NK-92 treated with Interleukin-12 subunit alpha and Interleukin-12 subunit beta, amount 100 ng/mL, for 24 hours (cell line): ENCODE measurements at regions not wholly inside any gene's neighbourhood (a gene's known extent, or its start where the extent isn't known, plus 50 kb on each side); places are given as distances from the start of the nearest gene placed in this dataset.

Experiments
- DNase-seq: peaks from one replicate; lab custom pipeline; 2025; lab: John Stamatoyannopoulos, UW

DNA sequence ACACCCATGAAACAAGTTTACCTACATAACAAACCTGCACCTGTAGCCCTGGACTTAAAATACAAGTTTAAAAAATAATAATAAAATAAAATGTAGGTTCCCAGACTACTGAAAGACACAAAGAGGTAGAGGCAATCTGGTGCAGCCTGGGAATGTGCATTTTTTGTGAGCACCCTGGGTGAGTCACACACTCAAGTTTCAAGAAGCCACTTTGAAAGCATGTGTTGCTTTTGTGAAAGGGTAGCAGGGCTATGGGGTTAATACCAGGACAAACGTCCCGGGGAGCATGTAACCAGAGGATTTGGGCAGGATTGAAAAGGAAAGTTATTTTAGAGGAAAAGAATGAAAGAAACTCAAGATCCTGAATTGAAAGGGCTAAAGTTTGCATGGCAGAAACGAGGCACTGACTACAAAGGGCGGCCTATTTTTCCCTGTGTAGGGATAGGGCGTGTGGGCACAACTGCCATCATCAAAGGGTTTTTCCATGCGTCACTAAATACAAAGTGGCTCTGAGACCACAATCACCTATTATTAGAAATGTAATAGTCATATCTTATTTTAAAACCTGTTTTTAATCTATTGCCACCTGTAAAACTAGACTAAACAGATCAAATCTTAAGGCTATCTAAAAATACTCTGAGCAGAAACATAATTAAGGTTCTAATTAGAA lies 314.9 kb downstream of the COG6 start:
- no peak for DNase-seq

- no peak for DNase-seq
These were observed 316.1 kb downstream of the COG6 start for GRCh38 chr13:39971526-39971925.

DNA sequence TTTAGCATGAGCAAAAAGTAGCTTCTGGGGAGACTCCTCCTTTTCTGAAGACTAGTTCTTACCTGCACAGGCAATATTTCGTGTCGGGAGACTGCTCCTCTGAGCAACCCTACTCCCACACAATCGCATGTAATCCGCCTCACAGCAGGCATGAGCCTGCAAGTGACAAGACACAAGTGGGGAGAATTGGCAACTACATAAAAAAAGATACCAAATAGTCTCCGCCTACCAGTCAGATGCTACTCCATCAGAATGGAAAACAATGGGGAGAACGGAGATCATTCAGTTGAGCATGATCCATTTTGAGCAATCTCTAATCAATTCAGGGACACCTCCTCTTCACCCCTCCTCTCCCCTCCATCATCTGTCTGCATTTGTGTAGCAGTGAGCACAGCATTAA lies 321.0 kb downstream of the COG6 start:
- no peak for DNase-seq

DNA sequence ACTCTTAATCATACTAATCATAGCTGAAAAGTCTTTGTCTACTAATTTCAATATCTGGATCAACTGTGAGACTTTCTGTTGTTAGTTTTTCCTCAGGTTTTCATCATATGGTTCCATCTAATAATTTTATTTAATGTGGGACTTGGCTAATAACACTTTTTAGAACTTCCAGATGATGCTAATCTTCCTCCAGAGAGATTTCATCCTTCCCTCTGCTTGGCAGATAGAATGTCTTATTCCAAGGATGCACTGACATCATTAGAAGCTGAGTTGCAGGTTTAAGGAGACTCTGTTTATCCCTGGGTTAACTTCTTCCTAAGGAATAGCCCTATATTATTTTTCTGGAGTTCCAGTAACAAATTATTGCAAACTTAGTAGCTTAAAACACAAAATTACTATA lies 325.6 kb downstream of the COG6 start:
- DNase-seq = no peak

GRCh38 chr13:39982745-39983144 lies 327.3 kb downstream of the COG6 start:
- DNase-seq = no peak

DNA sequence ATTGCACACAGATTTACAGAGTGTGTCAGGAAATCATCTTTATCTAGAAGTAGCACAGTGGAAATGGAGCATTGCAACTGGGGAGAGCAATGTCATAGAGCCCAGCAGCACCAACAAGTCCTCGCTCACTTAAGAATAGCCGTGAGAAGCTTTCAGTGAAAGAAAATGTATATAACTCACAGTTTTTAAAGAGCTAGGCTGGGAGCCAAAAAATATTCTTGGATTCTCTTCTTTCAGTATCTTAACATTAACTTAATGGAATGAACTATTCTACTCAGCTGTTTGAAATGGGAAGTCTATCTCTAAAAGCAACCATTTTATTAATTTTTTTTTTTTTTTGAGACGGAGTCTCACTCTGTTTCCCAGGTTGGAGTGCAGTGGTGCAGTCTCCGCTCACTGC lies 329.6 kb downstream of the COG6 start:
- no peak for DNase-seq

DNA sequence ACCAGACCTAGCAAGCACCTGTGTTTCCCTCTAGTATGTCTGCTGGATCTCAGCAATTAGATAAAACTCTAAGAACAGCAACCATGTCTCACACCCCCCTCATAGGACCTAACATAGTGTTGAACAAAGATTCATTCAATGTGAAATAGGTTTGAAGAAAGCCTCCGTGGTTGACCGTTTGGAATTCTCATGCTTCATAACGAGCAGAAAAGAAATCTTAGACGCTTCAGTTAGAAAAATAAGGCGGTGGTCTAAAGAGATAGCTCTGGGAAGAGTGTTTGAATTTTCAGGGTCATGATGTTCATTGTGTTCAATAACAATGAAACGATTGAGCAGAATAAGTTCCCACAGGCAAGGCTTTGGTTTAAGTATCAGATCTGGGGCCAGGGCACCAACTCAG lies 332.9 kb downstream of the COG6 start:
- no peak for DNase-seq

DNA sequence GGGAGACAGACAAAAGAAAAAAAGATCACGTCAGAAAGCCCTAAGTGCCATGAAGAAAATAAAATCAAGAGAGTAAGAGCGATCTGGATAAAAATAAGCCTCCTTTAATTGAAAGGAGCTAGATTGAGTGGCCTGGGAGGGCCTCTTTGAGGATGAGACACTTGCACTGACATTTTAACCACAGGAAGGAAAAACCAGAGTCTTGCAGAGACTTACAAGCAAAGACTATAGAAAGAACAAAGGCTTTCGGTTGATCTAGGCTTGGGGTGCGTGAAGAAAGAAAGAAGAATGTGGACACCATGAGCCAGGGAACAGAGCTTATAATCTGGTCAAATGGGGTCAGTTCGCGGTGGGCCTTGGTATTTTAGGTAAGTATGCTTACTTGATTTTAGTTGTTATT lies 342.7 kb downstream of the COG6 start:
- no peak for DNase-seq

GRCh38 chr13:40002016-40002415 lies 346.6 kb downstream of the COG6 start:
- DNase-seq = no peak

DNA sequence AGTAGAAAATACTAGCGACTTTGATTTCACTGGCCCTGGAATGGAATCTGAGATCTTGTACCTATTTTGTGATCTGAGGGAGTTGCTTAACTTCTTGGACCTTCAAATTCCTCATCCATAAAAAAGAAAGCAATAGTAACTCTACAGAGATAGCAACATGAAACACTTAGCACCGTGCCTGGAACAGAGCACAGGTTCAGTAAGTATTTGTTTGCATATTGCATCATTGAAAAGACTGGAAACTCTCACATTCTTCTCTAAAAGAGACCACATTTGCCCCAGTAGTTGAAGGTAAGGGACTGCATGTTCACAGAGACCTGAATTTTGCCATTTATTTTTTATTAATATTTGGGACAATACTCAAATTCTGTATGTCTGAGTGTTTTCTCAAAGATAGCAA lies 358.1 kb downstream of the COG6 start:
- DNase-seq = no peak

DNA sequence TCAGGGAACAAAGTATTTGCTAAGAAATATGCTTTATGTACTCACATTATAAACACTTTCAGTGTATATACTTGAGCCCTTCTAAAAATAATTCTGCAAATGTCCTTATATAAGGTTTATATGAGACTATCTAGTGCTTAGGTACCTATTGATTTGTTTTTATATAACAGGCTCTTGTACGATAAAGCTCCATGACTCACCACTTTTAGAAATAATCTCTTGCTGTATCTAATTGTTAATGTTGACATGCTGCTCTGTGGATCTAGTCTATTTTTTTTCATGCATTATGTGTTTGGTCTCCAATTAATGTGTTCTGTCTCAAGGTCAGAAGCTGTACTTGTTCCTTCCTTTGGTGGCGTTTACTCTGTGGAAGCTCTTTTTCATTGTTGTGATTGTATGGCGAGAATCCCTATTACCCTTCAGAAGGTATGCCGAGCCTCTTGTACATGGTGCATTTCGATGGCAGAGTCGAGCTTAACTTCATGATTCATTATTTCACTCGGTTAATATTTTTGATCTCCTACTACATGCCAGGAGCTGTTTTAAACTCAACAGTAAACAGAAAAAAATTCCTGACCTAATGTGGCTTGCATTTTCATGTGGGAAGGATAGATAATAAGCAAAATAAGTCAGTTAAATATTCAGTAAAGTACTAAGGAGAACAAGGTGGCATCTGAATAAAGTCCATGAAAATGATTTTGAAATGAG lies 361.6 kb downstream of the COG6 start:
- no peak for DNase-seq

DNA sequence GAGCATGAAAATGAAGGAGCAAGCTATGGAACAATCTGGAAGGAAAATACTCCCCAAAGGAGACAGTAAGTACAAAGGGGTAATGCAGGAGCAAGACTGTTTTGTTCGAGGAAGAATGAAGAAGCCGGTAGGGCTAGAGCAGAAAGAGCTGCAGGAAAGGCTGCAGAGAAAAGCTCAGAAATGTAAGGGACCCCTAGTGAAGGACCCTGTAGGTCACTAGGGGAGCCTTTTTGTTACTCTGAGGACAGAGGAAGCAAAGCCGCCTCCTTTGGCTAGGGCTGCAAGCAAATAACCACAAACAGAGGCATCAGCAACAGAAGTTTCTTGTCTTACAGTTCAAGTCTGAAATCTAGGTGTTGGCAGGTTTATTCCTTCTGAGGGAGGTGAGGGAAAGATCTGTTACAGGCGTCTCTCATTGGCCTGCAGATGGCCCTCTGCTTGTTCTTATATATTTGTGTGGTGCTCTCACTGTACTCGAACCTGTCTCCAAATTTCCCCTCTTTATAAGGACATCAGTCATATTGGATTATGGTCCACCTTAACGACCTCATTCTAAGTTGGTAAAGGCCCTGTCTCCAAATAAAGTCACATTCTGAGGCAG lies 362.3 kb downstream of the COG6 start:
- no peak for DNase-seq

GRCh38 chr13:40023595-40024203 lies 368.2 kb downstream of the COG6 start:
- no peak for DNase-seq

- DNase-seq = no peak
These were observed 368.9 kb downstream of the COG6 start for GRCh38 chr13:40024204-40024966.

DNA sequence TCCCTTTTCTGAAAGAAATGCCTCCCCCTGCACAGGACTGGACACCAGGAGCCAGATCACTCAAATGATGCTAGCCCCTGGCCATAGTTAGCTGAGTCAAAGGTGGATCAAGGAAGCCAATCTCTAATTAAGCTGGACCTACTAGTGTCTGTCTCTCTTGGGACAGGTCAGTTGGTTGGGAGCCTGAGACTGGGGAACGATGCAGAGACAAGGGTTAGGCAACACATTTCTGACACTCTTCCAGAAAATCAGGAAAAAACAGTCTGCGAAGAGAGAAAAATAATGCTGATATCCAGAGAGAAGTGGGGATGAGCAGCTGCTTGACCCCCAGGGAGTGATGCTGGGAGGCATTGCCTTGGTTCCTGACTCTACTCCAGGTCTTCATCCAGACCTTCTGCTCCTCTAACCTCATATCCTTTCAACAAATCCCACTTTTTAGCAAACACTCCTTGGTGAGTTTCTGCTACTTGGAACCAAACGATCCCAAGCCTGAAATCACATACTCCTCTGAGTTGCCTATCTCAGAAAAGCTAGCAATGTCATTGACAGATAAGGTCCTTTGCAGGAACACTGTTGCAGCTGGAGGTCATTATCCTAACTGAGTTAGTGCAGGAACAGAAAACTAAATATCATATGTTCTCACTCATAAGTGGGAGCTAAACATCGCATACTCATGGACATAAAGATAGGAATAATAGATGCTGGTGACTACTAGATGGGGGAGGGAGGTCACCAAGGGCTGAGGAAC lies 369.7 kb downstream of the COG6 start:
- no peak for DNase-seq

DNA sequence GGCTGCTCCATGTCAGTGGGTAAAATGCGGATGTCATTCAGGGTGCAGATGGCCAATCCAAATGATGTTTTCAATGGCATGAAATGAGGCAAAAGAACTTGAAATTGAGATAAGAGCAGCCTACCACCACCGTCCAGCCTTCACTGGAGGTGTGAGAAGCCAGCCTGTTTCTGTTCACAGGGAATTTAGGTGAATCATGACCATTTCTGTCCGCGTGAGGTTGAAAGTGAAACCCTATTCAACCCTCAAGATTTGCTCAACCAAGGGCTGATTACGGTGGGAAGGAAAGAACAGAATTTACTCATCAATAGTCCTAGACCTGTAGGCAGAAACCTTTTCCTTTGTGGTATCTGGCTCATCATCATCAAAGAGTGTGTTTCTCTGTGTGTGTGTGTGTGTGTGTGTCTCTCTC lies 370.7 kb downstream of the COG6 start:
- peak; percentile 19 for DNase-seq

- no peak for DNase-seq
These were observed 371.3 kb downstream of the COG6 start for GRCh38 chr13:40026741-40027140.

- DNase-seq = no peak
These were observed 373.0 kb downstream of the COG6 start for GRCh38 chr13:40028446-40028845.

GRCh38 chr13:40031031-40031430 lies 375.6 kb downstream of the COG6 start:
- DNase-seq = no peak

DNA sequence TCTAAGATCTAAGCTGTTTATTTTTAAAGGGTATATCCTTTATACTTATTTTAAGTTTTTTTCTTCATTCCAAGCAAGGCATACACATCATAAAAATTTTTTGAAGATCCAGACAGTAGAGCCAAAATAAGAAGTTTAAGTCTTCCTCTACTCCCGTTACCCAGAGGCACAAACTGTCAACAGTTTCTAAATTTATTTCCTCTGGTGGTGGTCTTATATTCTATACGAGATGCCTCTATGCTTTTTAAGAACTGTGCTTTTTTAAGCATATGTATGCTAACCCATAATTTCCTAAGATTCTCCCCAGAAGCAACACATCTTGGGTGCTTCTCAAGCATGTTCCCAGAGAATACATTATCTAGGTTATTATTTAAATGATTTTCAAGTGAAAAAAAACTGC lies 383.6 kb downstream of the COG6 start:
- no peak for DNase-seq

- DNase-seq = no peak
These were observed 387.5 kb downstream of the COG6 start for GRCh38 chr13:40042991-40043390.

DNA sequence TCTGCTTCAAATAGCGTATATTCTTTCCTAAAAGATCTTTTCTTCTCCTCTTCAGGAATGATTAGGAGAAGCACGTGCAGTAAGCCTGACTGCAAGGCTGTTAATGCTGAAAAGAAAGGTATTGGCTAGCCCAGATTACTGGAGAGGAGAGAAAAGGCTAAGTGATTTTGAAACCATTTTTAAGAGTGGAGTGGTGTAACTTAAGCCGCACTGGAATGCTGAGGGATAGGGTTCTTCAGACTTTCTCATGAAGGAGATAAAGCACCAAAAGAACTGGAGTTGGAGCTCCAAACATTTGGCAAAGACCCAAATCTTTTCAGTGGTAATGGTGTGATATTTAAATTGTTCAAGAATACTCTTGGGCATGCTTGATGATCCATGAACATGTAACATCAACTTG lies 388.3 kb downstream of the COG6 start:
- DNase-seq = no peak
